ENCODE measurements at regions not wholly inside any gene's neighbourhood (a gene's known extent, or its start where the extent isn't known, plus 50 kb on each side); places are given as distances from the start of the nearest gene placed in this dataset.
"Not testable (repeated sequence)": the region's sequence is repeated elsewhere in the genome, so short reads cannot be mapped to it uniquely, and the experiment has no call there.

DNA sequence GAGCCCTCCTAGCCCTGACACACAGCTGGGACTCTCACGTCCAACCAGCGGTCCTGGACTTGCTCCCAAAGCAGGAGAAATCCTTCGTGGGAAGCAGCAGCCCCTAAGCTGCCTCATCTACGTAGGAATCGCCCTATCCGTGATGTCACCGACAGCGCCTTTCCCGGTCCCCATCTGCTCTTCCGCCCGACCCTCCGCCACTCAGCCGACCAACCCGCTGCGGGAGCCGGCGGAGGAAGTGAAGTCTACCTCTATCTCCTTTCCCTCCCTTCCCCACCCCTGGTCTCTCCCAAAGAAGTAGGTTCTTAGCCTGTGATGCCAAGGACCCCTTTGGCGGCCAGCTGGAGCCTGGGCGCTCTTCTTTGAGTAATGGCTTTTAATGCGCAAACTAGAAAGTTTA lies 272.1 kb downstream of the FAM72C start:
- no peak for DNase-seq (ENCODE audit: low read depth in 2 of 2)

DNA sequence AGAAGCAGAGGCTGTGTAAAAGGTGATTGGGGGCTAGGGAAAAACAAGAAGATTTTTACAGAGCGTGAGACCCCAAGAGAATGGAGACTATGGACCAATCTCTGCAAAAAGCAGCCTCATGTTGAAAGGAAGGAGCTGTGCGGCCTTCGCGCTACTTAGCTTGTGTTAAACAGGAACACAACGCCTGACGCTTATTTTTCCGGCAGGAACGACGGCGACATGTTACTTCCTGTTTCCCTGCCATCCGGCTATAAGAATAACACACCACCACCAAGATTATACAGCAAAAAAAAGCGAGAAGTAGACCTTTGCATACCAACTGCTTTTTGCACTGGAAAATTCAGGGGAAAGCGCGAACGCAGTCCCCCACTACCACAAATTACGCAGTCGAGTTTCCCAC lies 272.7 kb downstream of the FAM72C start:
- DNase-seq (ENCODE audit: low read depth in 2 of 2) = peak in 1 of 2 donors; percentile 4

DNA sequence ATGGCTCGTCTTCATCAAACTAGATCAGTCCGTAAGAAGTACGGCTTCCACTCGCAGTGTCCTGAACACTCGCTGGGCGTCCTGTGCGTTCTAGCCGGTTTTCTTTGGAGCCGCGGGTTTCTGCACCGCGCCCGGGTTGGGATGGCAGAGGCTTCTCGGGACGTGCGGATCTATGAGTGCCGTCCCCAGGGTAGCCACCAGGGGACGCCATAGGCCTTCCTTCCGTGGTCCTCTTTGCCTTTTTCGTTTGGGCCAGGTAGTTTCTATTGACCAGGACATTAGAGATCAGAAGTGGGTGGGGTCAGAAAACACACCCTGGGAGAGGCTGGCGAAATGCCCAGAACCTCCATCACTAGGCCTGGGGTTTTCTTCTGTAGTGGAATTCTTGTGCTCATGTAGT lies 273.8 kb downstream of the FAM72C start:
- DNase-seq (ENCODE audit: low read depth in 2 of 2) = peak; percentile 36 to 43

DNA sequence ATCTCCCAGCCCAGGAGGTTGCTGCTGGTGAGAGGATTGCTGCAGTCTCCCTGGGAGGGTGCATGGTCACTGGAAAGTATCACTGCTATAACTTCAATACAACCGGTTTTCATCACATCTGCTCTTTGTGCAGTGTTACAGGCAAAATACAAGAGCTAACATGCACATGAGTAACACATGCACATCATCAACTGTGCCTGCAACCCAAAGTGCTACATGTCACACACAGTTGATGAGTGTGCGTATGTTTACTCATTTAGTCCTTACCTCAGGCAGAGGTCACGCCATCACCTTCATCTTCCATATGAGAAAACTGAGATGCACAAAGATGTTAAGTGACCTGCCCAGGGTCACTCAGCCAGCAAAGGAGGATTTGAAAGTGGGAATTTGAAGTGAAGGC lies 277.7 kb downstream of the FAM72C start:
- no peak for DNase-seq (ENCODE audit: low read depth in 2 of 2)

DNA sequence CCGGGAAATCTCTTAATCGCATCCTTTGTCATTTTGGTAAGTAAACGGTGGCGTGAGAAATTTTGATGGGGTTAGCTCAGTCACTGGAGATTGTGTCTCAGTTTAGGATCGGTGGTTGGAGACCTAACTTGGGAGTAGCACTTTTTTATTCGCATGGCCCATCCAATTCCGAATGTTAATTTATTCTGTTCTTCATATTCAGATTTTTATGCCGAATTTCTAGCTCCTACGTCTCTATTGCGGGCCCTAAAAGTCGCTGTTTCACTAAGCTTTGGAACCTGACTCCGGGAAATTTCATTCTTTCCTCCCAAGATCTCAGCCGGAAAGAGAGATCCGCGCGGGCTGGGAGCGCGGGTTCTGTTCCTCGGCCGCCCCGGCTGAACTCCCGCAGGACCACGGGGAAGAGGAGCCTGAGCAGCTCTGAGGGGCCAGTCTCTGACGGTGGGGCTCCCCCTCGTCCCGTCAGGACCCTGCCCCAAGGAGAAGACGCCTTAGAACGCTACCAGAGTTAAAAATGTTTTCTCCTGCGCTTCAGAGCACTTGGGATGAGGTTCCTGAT lies 279.7 kb downstream of the FAM72C start:
- DNase-seq (ENCODE audit: low read depth in 2 of 2) = no peak

DNA sequence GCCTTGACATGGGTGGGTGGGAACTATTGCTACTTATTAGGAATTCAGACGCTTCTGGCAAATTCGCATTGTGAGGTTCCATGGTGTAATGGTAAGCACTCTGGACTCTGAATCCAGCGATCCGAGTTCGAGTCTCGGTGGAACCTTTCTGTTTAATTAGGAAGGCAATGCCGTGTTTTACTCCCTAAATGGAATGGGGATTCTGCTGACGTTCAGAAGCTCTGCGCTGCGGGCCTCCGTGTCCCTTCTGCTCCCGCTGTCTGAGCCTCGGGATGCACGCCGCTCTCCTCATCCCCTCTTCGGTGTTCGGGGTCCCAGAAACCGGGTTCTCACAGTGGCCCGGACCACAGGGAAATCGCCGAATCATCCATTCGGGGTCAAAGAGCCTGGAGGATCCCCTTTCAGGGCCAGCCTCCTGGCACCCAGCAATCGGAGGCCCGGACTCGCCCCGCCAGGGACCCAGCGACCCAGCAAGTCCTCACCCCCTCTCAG lies 280.3 kb downstream of the FAM72C start:
- peak in 1 of 2 donors; percentile 32 for DNase-seq (ENCODE audit: low read depth in 2 of 2)

DNA sequence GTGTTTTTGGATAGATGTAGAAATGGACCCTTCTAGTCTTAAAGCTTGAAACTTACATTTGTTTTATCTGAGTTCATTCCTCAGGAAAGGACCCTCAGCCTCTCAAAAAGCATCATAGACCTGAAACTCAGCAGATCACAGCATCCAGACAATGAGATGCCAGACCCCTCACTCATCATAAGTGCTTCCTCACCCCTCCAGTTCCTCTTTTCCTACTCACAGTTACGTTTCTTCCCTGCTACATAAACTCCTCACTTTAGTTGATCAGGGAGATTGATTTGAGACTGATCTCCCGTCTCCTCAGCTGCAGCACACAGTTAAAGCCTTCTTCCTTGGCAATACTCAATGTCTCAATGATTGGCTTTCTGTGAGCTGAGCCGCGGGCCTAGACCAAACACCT lies 282.0 kb downstream of the FAM72C start:
- no peak for DNase-seq (ENCODE audit: low read depth in 2 of 2)

DNA sequence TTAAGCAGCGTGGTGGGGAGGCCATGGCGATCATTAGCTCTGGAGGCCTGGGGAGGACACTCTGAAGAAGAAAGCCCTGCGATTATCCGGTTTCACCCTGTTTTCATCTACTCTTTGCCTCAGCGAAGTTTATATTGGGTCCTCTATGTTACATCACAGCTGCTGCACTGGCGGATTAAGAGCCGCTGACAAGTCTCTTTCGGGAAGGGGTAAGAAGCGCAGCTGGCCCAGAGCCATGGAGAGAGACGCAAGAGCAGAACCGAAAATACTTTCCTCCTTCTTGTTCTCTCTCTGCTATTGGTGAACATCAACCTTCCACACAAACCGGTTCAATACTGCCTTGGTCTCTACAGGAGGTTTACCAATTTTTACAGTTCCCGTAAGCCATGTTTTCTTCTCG lies 291.5 kb downstream of the FAM72C start:
- DNase-seq (ENCODE audit: low read depth in 2 of 2) = no peak

DNA sequence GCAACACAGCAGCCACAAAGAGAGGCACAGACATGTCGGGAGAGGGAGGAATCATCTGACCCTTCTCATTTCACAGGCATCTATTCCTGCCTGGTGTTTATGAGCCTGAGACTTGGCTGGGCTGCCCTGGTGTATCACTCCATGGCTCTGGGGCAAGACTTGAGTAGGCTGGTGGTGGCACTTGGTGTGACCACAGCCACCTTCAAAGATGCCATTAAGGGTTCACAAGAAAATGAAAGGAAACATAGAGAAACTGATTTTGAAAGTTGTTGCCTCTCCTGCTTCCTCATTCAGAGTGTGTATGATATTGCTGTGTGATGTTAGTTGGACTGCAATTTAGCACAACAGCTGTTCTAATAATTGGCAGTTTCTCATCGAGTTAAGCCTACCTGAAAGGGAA lies 298.8 kb downstream of the FAM72C start:
- DNase-seq (ENCODE audit: low read depth in 2 of 2) = no peak

DNA sequence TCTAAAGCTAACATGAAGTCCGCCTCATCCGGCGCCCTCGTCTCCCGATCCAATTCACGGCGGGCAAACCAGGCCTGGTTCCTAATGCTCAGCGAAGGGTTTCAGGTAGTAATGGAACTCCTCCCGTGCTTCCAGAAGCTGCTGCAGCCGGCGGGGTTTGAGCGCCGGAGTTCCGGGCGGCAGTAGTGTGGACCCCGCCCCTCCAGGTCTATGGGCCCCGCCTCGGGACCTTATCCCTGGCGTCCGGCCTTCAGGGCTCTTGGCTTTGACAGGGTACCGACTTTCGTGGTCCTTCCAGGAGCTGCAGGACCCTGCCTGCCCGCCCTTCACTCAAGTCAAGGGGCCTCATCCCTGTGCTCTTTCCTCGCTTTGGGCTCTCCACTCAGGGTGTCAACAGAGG lies 304.1 kb downstream of the FAM72C start:
- no peak for DNase-seq (ENCODE audit: low read depth in 2 of 2)

DNA sequence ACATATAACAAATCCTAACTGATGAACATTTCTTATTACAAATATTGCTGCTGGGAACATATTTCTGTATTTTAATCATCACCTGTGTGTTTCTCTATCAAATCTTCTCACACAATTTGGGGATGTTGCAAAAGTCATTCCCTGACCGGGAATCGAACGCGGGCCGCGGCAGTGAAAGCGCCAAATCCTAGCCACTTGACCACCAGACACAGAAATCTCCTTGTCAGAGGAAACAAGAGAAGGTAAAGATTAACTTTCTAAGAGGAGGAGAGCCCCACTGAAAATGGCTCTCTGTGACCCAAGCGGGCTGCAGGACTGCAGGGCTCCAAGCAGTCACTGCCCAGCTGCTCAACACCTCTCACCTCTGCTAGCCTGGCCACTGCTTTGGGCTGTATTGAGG lies 304.9 kb downstream of the FAM72C start:
- no peak for DNase-seq (ENCODE audit: low read depth in 2 of 2)

DNA sequence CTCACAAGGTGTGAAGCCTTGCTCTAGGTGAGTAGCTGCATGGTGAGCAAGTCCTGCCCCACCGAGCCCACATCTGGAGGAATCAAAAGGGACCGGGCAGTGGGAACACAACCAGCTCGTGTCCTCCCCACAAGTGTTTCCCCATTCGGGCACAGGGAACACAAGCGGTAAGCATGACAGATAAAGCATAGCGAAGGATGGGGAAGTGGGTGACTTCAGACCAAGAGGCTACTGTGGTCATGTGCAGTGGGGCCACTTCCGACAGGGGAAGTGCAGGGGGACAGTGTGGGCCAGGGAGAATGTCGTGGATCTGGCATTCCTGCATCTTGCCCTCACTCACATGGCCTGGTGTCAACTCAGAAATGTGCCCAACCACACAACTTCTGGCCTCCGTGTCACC lies 306.2 kb downstream of the FAM72C start:
- DNase-seq (ENCODE audit: low read depth in 2 of 2) = no peak

DNA sequence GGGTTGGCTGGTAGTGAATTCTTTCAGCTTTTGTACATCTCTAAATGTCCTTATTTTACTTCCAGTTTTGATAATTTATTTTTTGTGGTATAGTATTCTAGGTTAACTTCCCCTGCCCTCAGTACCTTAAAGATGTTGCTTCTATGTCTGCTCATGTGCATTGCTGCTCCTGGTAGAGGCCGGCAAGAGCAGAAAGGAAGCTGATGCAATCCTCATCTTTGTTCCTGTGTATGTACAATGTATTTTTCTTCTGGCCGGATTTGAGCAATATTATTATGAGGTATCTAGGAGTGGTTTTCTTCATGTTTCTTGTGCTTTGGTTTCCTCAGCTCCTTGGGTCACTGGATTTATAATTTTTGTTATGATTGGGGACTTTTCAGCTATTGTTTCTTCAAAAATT lies 308.7 kb downstream of the FAM72C start:
- DNase-seq (ENCODE audit: low read depth in 2 of 2) = not testable (repeated sequence)

DNA sequence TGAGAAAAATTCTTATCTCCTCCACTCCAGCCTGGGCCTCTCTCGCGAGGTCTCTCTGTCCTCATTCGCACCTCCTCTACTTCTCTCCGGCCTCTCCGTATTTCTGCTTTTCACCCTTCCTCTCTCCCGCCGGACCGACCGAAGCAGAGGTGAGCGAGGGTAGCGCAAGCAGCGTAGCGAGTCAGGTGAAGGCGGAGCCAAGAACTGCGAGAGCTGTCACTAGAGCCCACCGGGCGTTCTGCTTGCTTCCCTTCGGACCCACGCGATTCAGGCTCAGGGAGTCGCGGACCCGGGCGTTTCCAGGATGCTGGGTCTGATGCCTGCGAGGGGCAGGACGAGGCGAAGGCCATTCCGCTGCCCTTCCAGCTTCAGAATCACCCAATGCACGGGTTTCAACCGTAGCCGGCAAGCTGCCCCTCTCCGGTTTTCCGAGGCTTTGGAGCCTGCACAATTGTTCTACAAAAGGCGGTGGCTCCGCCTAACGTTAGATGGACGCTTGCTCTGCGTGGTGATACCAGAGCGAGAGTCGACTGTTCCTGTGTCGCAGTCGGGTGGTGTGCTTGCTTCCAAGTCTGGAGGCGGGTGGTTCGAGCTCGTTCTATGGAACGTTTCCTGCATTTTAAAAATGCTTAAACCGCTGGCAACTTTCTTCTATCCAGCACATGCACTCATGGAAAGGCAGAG lies 310.2 kb downstream of the FAM72C start:
- DNase-seq (ENCODE audit: low read depth in 2 of 2) = no peak

DNA sequence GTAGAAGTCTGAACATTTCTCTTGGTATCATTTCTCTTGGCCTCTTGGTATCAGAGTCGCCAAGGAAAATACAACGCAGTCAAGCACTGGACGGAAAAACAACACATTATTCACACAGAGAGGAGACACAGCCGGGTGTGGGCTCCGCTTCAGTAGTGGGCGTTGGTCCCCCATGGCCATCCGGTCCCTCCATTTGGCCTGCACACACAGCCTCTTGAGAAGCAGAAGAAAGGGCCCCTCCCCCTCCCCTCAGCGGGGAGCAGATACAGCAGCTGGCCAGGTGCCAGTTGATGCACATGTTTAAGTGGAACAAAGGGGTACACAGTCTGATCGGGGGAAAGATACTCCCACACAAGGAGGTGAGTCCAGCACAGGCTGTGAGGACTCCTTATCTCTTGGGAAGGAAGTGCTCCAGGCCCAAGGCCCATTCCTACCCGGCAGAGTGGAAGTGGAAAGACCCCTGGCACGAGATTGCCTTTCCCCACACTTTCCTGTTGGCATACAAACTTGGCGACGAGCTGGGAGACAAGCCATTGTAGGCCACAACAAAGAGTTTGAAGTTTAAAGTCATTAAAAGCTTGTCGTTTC lies 311.3 kb downstream of the FAM72C start:
- no peak for DNase-seq (ENCODE audit: low read depth in 2 of 2)

DNA sequence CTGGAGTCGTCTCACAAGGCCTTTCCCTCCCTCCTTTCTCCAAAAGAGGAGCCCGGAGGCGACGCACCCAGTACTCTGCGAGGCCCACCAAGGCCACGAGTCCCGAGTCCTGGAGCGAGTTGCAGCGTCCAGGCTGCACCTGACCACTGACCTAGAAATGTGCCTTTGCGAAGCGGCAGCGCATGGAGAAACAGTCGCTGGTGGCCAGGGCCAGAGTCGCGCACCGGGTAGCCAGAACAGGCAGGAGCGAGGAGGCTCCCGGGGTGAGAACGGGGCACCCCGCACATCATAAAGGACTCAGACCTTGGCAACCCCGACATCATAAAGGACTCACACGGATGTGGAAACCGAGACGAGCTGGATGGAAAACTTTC lies 318.4 kb downstream of the FAM72C start:
- no peak for DNase-seq (ENCODE audit: low read depth in 2 of 2)

DNA sequence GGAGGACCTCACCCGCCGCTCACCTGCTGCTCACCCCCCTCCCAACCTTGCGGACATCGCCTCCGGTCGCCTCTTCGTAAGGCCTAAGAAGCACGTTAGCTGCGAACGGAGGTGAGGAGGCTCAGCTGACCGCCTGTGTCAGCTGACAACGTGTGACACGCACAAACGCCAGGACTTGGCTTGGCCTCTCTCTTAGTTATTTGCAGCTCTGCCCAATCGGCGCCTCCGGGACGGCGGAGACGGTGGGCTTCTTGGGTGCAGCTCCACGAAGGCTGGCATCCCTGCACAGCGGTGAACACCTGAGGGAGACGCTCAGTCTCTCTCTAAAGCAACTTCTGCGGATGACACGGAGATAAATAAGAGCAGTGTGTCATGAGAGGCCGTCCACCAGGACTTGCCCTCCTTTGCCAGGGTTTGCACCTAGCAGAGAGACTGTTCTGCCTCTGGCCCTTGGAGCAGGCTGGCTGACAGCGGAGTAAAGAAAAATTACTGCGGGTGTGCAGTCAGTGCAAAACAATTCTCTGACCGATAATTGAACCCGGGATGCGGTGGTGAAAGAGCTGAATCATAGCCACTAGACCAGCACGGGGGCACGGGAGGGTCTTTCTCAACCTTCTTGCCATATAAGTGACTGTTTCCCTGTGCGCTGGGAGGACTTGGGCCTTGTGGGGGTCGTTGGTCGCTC lies 318.9 kb downstream of the FAM72C start:
- no peak for DNase-seq (ENCODE audit: low read depth in 2 of 2)

DNA sequence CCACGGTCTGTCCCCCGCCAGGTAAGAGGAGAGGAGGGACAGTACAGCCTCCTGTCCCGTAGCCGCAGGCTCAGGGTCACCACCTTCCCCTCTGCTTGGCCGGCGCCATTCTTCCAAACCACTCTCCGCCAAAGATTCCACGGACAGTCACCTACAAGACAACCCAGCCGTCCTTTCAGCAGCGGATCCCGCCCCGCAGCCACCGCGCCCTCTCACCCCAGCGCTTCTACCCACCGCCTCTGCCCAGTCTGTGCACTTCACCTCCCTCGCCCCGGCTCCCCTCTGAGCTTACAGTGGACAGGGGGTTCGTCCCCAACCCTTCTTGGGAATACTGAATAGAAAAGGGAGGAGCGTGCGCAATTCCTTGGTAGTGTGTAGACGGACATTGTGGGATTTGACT lies 319.6 kb downstream of the FAM72C start:
- no peak for DNase-seq (ENCODE audit: low read depth in 2 of 2)

DNA sequence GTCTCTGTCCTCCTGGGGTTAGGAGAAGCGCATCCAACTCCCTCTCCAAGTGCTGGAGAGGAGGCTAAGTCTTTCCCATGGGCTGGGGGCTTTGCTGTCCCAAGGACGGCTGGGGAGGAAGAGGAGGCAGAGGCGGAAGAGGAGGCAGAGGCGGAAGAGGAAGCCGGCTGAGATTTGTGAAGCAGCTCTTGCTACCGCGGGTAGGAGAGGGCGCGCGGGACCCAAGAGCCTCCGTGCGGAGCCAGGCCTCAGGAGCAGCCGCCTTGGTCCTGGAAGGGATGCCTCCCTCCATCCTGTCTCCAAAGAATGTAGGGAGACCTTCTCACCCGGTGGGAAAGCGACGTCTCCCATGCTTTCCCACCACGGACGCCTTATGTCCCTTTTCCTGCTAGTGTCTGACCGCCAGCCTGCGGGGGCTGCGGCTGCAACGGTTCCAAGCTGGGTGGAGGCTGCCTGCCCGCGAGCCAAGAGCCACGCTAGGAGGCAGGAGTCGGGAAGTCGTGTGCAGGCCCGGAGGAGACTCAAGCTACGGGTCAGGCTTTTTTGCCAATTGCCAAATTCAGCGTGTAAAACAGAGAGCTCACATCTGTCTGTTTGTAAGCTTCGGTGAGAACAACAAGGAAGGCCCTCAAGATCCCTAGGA lies 320.3 kb downstream of the FAM72C start:
- DNase-seq (ENCODE audit: low read depth in 2 of 2) = no peak

DNA sequence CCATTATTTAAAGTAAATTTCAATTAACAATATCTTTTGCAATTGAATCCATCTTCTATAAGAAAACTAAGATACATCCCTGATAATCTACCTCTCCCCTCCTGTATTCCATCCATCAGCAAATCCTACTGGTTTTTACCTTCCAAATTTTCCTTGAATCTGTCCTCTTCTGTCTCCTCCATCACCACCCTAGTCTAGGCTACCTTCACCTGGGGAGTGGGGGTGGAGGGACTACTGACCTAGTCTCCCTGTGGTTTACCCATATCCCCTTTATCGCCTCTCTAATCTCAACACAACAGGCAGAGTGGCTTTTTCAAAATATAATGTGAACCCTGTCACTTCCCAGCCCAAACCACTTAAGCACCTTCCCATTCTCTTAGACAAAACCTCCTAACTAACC lies 327.8 kb downstream of the FAM72C start:
- not testable (repeated sequence) for DNase-seq (ENCODE audit: low read depth in 2 of 2)

DNA sequence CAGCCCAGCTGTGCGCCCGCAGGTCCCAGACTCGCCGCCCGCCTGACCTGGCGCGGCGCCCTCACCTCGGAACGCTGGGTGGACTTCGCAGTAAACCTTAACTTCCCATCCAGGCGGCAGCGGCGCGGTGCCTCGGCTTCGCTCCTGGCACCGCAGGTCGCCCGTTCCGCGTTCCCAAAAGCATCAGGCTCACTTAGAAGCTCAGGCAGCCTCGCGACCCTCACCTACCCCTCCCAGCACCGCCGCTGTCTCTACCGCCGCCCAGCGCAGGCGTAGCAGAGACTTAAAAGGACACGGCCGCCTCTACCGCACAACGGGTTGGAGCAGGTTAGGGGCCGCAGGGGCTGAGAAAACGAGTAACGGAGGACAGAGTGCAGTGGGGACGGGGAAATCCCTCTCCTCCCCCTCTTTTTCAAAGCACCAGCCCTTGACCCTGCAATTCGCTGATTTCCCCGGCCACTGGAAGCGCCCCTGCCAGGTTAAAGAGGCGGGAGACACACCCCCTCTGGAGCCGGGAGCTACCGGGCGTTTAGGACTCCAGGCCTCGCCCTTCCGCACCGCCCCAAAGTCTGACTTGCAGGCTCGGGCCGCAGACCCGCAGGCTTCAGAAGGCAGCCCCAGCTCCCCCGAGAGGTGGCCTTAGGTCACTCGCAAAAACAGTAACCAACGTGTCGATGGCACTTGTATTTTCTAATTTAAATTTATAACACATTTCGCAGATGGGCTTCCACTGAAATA lies 328.5 kb downstream of the FAM72C start:
- DNase-seq (ENCODE audit: low read depth in 2 of 2) = no peak

DNA sequence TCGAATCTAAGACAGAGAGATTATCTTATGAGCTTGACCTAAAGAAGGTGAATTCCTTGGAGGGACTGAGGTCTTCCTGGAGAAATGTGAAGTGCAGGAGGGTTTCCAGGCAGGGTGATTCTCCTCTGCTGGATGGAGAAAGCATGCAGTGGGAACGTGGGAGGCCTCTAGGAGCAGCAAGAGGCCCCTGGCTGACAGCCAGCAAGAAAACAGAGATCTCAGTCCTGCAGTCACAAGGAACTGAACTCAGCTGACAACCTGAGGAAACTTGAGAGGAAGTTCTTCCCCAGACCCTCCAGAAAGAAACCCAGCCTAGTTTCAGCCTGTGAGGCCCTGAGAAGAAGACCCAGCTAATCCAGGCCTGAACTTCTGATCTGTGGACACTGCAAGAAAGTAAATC lies 345.9 kb downstream of the FAM72C start:
- no peak for DNase-seq (ENCODE audit: low read depth in 2 of 2)

Measured in lung microvascular endothelial cell (primary cell).